SU-DHL-6 (cell line): ENCODE measurements at regions not wholly inside any gene's neighbourhood (a gene's known extent, or its start where the extent isn't known, plus 50 kb on each side); places are given as distances from the start of the nearest gene placed in this dataset.

ENCODE experiments used
- H2AFZ ChIP-seq: fragments of 200-600 bp; sonication (generic); 2 replicates; pipeline ENCODE4 v1.6.1; 2014; ENCODE audit warnings: low read depth, mild to moderate bottlenecking, moderate library complexity, mixed read lengths, antibody characterized with exemption, low read length; ENCODE audit not compliant: severe bottlenecking
- H3F3A ChIP-seq: fragments of 200-600 bp; shearing (Covaris generic); 2 replicates; pipeline ENCODE4 v1.6.0; 2016; ENCODE audit warnings: antibody characterized with exemption, mild to moderate bottlenecking; ENCODE audit not compliant: insufficient read depth
- H3K27ac ChIP-seq: fragments of 200-600 bp; sonication (generic); 2 replicates; pipeline ENCODE4 v1.5.1; 2016; ENCODE audit warnings: low read depth, mild to moderate bottlenecking, low read length, moderate library complexity, mixed read lengths
- H3K27me3 ChIP-seq: fragments of 200-600 bp; sonication (generic), shearing (Covaris generic); 2 replicates; pipeline ENCODE4 v1.6.0; 2014; ENCODE audit warnings: mild to moderate bottlenecking, low read length
- H3K36me3 ChIP-seq: fragments of 200-600 bp; sonication (generic); 2 replicates; pipeline ENCODE4 v1.6.1; 2014; ENCODE audit warnings: mild to moderate bottlenecking, low read length, mixed read lengths
- H3K4me2 ChIP-seq: fragments of 300-600, 200-600 bp; shearing (Covaris generic), sonication (generic); 2 replicates; pipeline ENCODE4 v1.6.0; 2014; ENCODE audit warnings: low read length, low read depth, mild to moderate bottlenecking; ENCODE audit not compliant: poor library complexity, severe bottlenecking
- H3K4me3 ChIP-seq: fragments of 200-600 bp; sonication (generic); 2 replicates; pipeline ENCODE4 v1.5.1; 2014; ENCODE audit warnings: antibody characterized with exemption, low read length, mild to moderate bottlenecking, mixed read lengths; ENCODE audit not compliant: insufficient read depth, poor library complexity, severe bottlenecking
- H3K79me2 ChIP-seq: fragments of 200-600 bp; sonication (generic); 2 replicates; pipeline ENCODE4 v1.6.1; 2014; ENCODE audit warnings: mild to moderate bottlenecking, low read length, moderate library complexity; ENCODE audit not compliant: insufficient read depth
- H3K9ac ChIP-seq: fragments of 200-600 bp; sonication (generic); 2 replicates; pipeline ENCODE4 v1.7.0; 2014; ENCODE audit warnings: mild to moderate bottlenecking, low read length
- H3K9me2 ChIP-seq: fragments of 200-600 bp; sonication (generic); replicated peaks from 2 replicates; pipeline ENCODE4 v1.6.1; 2014; ENCODE audit warnings: low read length; ENCODE audit not compliant: insufficient read depth
- H3K9me3 ChIP-seq: fragments of 200-600 bp; sonication (generic); 2 replicates; pipeline ENCODE4 v1.6.1; 2014; ENCODE audit warnings: low read length, mixed read lengths; ENCODE audit not compliant: insufficient read depth
- H4K20me1 ChIP-seq: fragments of 200-600 bp; sonication (generic); 2 replicates; pipeline ENCODE4 v1.6.1; 2014; ENCODE audit warnings: low read depth, mild to moderate bottlenecking, antibody characterized with exemption, low read length, moderate library complexity, mixed read lengths
- CTCF ChIP-seq: fragments of 200-600 bp; sonication (generic); IDR thresholded peaks from one replicate; pipeline ENCODE4 v1.5.1; 2017; ENCODE audit warnings: antibody characterized with exemption, mild to moderate bottlenecking, low read length, moderate library complexity; ENCODE audit not compliant: insufficient read depth, poor library complexity, severe bottlenecking
- EZH2phosphoT487 ChIP-seq: fragments of 200-600 bp; sonication (generic), shearing (Covaris generic); conservative IDR thresholded peaks from 2 replicates; pipeline ENCODE4 v1.6.1; 2018; ENCODE audit warnings: mild to moderate bottlenecking, antibody characterized with exemption, low read length, moderate library complexity, mixed read lengths

- H3K36me3 ChIP-seq: no peaks in the 10 kb centered on the region
These were observed 76.7 kb upstream of the BLID start for GRCh38 chr11:122192634-122193255.

GRCh38 chr11:122190768-122191167 is 74.8 kb upstream of the BLID start:
- Histone ChIP-seq H3K9me3 (no peaks in the 10 kb centered on the region), H3K9ac (no peak overlapping the region), H3K4me2 (no peak overlapping the region), H3F3A (no peaks in the 10 kb centered on the region), H3K79me2 (no peaks in the 10 kb centered on the region), H3K4me3 (no peak overlapping the region), H3K27ac (no peak overlapping the region), H4K20me1 (no peaks in the 10 kb centered on the region), H2AFZ (no peak overlapping the region), H3K36me3 (no peaks in the 10 kb centered on the region), H3K27me3 (no peaks in the 10 kb centered on the region; the same call in 1 of the 2 replicates), H3K9me2 (no peaks in the 10 kb centered on the region)
- no peak for TF ChIP-seq EZH2phosphoT487
- no peak for TF ChIP-seq CTCF

More at GRCh38 chr11:122192634-122193255, 76.7 kb upstream of the BLID start:
- H2AFZ ChIP-seq: no peak overlapping the region
- H3K9me3 ChIP-seq: no peaks in the 10 kb centered on the region
- no peak for TF ChIP-seq EZH2phosphoT487
- no peak for TF ChIP-seq CTCF
- H3F3A ChIP-seq: no peaks in the 10 kb centered on the region
- no peak overlapping the region for H3K9ac ChIP-seq
- H3K27me3 ChIP-seq: no peaks in the 10 kb centered on the region
- no peak overlapping the region for H3K4me2 ChIP-seq
- H3K27ac ChIP-seq: no peak overlapping the region
- no peaks in the 10 kb centered on the region for H3K79me2 ChIP-seq
- no peak overlapping the region for H3K4me3 ChIP-seq
- H4K20me1 ChIP-seq: no peaks in the 10 kb centered on the region
- no peaks in the 10 kb centered on the region for H3K9me2 ChIP-seq

GRCh38 chr11:122189229-122189628 is 73.2 kb upstream of the BLID start:
- no peak overlapping the region for H3K27ac ChIP-seq

More at GRCh38 chr11:122189229-122189628, 73.2 kb upstream of the BLID start:
- Histone ChIP-seq H2AFZ (no peak overlapping the region), H3K9me2 (no peaks in the 10 kb centered on the region), H3K4me3 (no peak overlapping the region), H3K27me3 (no peaks in the 10 kb centered on the region; the same call in 1 of the 2 replicates), H3K9me3 (no peaks in the 10 kb centered on the region), H3K4me2 (no peak overlapping the region), H3K36me3 (no peaks in the 10 kb centered on the region), H4K20me1 (no peaks in the 10 kb centered on the region), H3K79me2 (no peaks in the 10 kb centered on the region), H3F3A (no peaks in the 10 kb centered on the region), H3K9ac (no peak overlapping the region)
- no peak for TF ChIP-seq CTCF
- TF ChIP-seq EZH2phosphoT487: no peak
